AG09309 (cell line): ENCODE measurements at regions not wholly inside any gene's neighbourhood (a gene's known extent, or its start where the extent isn't known, plus 50 kb on each side); places are given as distances from the start of the nearest gene placed in this dataset.
"Not testable (repeated sequence)": the region's sequence is repeated elsewhere in the genome, so short reads cannot be mapped to it uniquely, and the experiment has no call there.

Experiments used
- DNase-seq: peaks from one replicate; pipeline ENCODE4 v3.0.0-alpha.2; 2010; ENCODE audit warnings: low read depth
- H3K4me3 ChIP-seq: 2 replicates; pipeline ENCODE4 v1.5.1; 2011; ENCODE audit warnings: mild to moderate bottlenecking, low read depth, low read length, moderate library complexity; ENCODE audit not compliant: control insufficient read depth
- TF ChIP-seq, protein P1 (sequence below): IDR thresholded peaks from 2 replicates; pipeline ENCODE4 v1.5.1; 2011; ENCODE audit warnings: mild to moderate bottlenecking, low read depth, low read length, inconsistent platforms; ENCODE audit not compliant: insufficient read depth, control insufficient read depth; ENCODE audit errors: missing control alignments

DNA sequence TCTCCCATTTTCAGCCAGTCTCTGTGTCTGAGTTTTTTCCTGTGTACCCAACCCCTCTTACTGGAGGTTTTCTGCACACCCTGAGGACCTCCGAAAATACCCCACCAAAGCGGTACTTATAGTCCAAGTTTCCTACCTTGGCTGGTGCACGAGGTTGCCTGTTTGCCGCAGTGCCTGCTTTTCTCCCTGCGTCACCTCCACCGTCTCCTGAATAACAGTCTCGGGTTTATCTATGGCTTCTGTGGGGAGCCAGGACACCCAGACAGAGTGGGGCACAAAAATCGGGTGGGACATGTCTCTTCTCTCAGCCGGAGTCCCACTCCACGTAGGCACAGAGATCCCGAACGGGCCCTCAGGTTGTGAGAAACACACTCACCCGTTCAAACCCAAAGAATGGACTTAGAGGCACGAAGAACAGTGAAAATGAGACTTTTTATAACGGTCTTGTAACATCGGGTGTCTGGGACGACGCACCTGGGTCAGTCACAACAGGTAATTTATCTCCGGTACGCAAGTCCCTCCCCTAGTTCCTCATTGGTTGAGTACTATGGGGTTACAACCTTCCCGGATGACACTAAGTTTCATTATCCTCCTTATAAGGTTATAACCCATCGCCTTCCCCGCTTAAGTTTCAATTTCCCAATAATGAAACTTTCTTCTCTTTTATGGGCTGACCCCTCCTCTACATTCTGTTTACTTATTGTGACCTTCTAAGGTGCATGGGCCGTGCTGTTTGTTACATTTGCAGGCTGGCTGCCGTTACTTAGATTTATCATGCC, 970.2 kb upstream of the COX7C start:
- no peak for DNase-seq
- no peak overlapping the region for H3K4me3 ChIP-seq
- TF ChIP-seq, protein P1, sequence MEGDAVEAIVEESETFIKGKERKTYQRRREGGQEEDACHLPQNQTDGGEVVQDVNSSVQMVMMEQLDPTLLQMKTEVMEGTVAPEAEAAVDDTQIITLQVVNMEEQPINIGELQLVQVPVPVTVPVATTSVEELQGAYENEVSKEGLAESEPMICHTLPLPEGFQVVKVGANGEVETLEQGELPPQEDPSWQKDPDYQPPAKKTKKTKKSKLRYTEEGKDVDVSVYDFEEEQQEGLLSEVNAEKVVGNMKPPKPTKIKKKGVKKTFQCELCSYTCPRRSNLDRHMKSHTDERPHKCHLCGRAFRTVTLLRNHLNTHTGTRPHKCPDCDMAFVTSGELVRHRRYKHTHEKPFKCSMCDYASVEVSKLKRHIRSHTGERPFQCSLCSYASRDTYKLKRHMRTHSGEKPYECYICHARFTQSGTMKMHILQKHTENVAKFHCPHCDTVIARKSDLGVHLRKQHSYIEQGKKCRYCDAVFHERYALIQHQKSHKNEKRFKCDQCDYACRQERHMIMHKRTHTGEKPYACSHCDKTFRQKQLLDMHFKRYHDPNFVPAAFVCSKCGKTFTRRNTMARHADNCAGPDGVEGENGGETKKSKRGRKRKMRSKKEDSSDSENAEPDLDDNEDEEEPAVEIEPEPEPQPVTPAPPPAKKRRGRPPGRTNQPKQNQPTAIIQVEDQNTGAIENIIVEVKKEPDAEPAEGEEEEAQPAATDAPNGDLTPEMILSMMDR: no peak

DNA sequence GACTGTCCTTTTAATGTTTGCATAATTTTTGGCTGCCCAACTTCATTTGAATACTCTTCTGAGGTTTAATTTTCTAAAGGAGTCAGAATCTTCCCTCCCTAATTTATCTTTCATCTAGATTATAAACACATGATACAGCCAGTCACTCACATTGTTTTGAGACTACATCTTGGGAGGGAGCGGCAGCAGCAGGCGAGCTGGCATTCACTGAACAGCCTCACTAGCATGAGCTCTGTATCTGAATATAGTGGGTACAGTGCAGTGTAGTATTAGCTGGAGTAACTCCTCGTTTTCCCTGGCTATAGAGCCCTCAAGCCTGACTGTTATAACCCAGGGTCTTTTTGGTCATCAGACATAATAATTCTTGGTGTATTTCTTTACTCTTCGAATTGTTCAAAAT, 969.2 kb upstream of the COX7C start:
- DNase-seq: no peak
- TF ChIP-seq, protein P1: no peak
- no peak overlapping the region for H3K4me3 ChIP-seq

DNA sequence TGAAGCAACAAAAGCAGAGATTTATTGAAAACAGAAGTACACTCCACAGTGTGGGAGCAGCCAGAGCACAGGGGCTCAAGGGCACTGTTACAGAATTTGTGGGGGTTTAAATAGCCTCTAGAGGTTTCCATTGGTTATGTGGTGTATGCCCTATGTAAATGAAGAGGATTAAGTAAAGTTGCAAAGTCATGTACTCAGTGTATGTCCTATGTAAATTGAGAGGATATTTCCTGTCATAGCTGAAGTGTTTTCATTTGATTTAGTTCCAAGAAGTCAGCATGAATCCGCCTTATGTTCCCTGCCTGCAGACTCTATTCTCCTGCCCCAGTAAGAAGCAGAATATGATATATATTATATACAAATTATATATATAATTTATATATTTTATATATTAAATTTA, 966.0 kb upstream of the COX7C start:
- TF ChIP-seq, protein P1: no peak
- no peak for DNase-seq
- no peak overlapping the region for H3K4me3 ChIP-seq

DNA sequence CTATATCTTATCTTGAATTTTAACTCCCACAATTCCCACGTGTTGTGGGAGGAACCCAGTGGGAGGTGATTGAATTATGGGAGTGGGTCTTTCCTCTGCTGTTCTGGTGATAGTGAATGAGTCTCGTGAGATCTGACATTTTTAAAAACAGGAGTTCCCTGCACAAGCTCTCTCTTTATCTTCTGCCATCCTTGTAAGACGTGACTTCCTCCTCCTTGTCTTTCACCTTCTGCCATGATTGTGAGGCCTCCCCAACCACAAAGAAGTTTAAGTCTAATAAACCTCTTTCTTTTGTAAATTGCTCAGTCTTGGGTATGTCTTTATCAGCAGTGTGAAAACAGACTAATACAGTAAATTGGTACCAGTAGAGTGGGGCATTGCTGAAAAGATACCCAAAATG, 963.6 kb upstream of the COX7C start:
- not testable (repeated sequence) for DNase-seq, H3K4me3 ChIP-seq

DNA sequence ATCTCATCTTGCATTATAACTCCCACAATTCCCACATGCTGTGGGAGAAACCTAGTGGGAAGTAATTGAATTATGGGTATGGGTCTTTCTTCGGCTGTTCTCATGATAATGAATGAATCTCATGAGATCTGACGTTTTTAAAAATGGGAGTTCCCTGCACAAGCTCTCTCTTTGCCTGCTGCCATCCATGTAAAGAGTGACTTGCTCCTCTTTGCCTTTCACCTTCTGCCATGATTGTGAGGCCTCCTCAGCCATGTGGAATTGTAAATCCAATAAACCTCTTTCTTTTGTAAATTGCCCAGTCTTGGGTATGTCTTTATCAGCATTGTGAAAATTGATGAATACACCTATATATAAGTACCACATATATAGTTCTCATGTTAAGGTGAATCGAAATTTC, 961.7 kb upstream of the COX7C start:
- TF ChIP-seq, protein P1: no peak
- no peak overlapping the region for H3K4me3 ChIP-seq
- DNase-seq: no peak

DNA sequence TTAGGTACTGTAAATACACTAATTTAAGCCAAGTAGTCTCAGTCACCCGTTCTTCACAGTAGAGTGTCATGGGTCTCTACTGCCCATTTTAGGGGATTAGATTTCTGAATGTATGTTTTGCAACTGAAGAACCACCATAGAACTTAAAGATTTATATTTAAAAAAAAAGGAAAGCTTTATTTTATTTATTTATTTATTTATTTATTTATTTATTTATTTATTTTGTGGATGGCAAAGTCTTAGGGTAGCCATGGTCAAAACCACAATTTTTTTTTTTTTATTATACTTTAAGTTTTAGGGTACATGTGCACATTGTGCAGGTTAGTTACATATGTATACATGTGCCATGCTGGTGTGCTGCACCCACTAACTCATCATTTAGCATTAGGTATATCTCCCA, 960.4 kb upstream of the COX7C start:
- DNase-seq, H3K4me3 ChIP-seq: not testable (repeated sequence)

DNA sequence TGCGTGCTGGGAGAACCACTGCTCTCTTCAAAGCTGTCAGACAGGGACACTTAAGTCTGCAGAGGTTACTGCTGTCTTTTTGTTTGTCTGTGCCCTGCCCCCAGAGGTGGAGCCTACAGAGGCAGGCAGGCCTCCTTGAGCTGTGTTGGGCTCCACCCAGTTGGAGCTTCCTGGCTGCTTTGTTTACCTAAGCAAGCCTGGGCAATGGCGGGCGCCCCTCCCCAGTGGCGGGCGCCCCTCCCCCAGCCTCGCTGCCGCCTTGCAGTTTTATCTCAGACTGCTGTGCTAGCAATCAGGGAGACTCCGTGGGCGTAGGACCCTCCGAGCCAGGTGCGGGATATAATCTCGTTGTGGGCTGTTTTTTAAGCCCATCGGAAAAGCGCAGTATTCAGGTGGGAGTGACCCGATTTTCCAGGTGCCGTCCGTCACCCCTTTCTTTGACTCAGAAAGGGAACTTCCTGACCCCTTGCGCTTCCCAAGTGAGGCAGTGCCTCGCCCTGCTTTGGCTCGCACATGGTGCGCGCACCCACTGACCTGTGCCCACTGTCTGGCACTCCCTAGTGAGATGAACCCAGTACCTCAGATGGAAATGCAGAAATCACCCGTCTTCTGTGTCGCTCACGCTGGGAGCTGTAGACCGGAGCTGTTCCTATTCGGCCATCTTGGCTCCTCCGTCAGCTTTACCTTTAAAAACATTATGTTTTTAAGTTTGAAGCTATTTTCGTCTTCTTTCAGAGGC, 954.6 kb upstream of the COX7C start:
- not testable (repeated sequence) for H3K4me3 ChIP-seq

DNA sequence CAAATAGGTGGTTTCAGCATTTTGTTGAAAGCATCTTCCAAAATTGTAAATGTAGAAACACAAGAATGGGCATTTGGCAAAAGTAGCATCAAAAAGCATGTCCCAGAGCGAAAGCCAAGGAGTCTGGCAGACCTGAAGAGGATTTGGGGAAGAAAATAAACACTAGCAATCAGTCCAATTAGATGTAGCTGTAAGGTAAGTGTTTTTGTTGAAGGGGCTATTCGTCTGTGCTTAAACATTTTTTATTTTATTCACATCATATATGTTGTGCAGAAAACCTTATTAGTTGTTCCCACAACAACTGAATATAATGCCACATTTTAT, 954.1 kb upstream of the COX7C start:
- TF ChIP-seq, protein P1: no peak
- no peak for DNase-seq
- H3K4me3 ChIP-seq: no peak overlapping the region

More for the DNA sequence above, 954.6 kb upstream of the COX7C start:
- not testable (repeated sequence) for DNase-seq
